GM21367 (cell line): ENCODE measurements at regions not wholly inside any gene's neighbourhood (a gene's known extent, or its start where the extent isn't known, plus 50 kb on each side); places are given as distances from the start of the nearest gene placed in this dataset.

Source experiments
- ATAC-seq: cut with Tn5 transposase; IDR thresholded peaks from one replicate; pipeline ENCODE4 v1.9.1; 2021; ENCODE audit not compliant: unreplicated experiment

GRCh38 chr16:64312980-64313379 lies 808.9 kb downstream of the CDH11 start:
- ATAC-seq: no peak

GRCh38 chr16:64312292-64312691 lies 809.6 kb downstream of the CDH11 start:
- ATAC-seq: no peak

- no peak for ATAC-seq
These were observed 810.6 kb downstream of the CDH11 start for GRCh38 chr16:64311241-64311640.

GRCh38 chr16:64309398-64310110 lies 812.3 kb downstream of the CDH11 start:
- ATAC-seq: no peak

GRCh38 chr16:64308721-64309120 lies 813.1 kb downstream of the CDH11 start:
- ATAC-seq: no peak

GRCh38 chr16:64307431-64307830 lies 814.4 kb downstream of the CDH11 start:
- ATAC-seq: no peak

GRCh38 chr16:64305663-64306062 lies 816.2 kb downstream of the CDH11 start:
- no peak for ATAC-seq

- no peak for ATAC-seq
These were observed 816.9 kb downstream of the CDH11 start for GRCh38 chr16:64304951-64305350.

GRCh38 chr16:64304396-64304795 lies 817.5 kb downstream of the CDH11 start:
- no peak for ATAC-seq

- no peak for ATAC-seq
These were observed 823.8 kb downstream of the CDH11 start for GRCh38 chr16:64297863-64298600.

GRCh38 chr16:64295466-64295865 lies 826.4 kb downstream of the CDH11 start:
- ATAC-seq: no peak

GRCh38 chr16:64292953-64293352 lies 828.9 kb downstream of the CDH11 start:
- ATAC-seq: no peak

GRCh38 chr16:64292161-64292560 lies 829.7 kb downstream of the CDH11 start:
- no peak for ATAC-seq

GRCh38 chr16:64290461-64290860 lies 831.4 kb downstream of the CDH11 start:
- ATAC-seq: no peak

- no peak for ATAC-seq
These were observed 834.0 kb downstream of the CDH11 start for GRCh38 chr16:64287655-64288528.

GRCh38 chr16:64282181-64282580 lies 839.7 kb downstream of the CDH11 start:
- ATAC-seq: no peak

- ATAC-seq: no peak
These were observed 841.5 kb downstream of the CDH11 start for GRCh38 chr16:64280317-64280716.

- no peak for ATAC-seq
These were observed 843.7 kb downstream of the CDH11 start for GRCh38 chr16:64278196-64278595.

- ATAC-seq: no peak
These were observed 845.2 kb downstream of the CDH11 start for GRCh38 chr16:64276646-64277045.

GRCh38 chr16:64272028-64272427 lies 849.8 kb downstream of the CDH11 start:
- no peak for ATAC-seq

GRCh38 chr16:64269756-64270155 lies 852.1 kb downstream of the CDH11 start:
- no peak for ATAC-seq

- no peak for ATAC-seq
These were observed 856.1 kb downstream of the CDH11 start for GRCh38 chr16:64265756-64266155.
